IPS DF 4.7 (cell line): ENCODE measurements at regions not wholly inside any gene's neighbourhood (a gene's known extent, or its start where the extent isn't known, plus 50 kb on each side); places are given as distances from the start of the nearest gene placed in this dataset.

Source experiments
- DNase-seq: peaks from one replicate; pipeline ENCODE4 v3.0.0-alpha.2; 2013; ENCODE audit warnings: low spot score; ENCODE audit errors: extremely low read depth

GRCh38 chr20:58111310-58112016 is 117.0 kb downstream of the ANKRD60 start:
- DNase-seq, result no peak

- no peak for DNase-seq
Measured at GRCh38 chr20:58109918-58110635, 118.4 kb downstream of the ANKRD60 start.

GRCh38 chr20:58109126-58109880 is 119.2 kb downstream of the ANKRD60 start:
- DNase-seq, result no peak

GRCh38 chr20:58107533-58107932 is 120.9 kb downstream of the ANKRD60 start:
- DNase-seq, result no peak

GRCh38 chr20:58106143-58106750 is 122.2 kb downstream of the ANKRD60 start:
- DNase-seq, result no peak

- DNase-seq, result no peak
Measured at GRCh38 chr20:58103961-58104360, 124.5 kb downstream of the ANKRD60 start.

- no peak for DNase-seq
Measured at GRCh38 chr20:58103517-58103904, 124.9 kb downstream of the ANKRD60 start.

- DNase-seq, result no peak
Measured at GRCh38 chr20:58102744-58103516, 125.5 kb downstream of the ANKRD60 start.

GRCh38 chr20:58102261-58102660 is 126.2 kb downstream of the ANKRD60 start:
- DNase-seq, result no peak

- no peak for DNase-seq
Measured at GRCh38 chr20:58100731-58101356, 127.6 kb downstream of the ANKRD60 start.

GRCh38 chr20:58099956-58100730 is 128.3 kb downstream of the ANKRD60 start:
- no peak for DNase-seq

- no peak for DNase-seq
Measured at GRCh38 chr20:58099291-58099935, 129.0 kb downstream of the ANKRD60 start.

GRCh38 chr20:58098571-58098970 is 129.9 kb downstream of the ANKRD60 start:
- no peak for DNase-seq

- no peak for DNase-seq
Measured at GRCh38 chr20:58097943-58098342, 130.5 kb downstream of the ANKRD60 start.

GRCh38 chr20:58097429-58097828 is 131.0 kb downstream of the ANKRD60 start:
- no peak for DNase-seq

GRCh38 chr20:58096880-58097423 is 131.5 kb downstream of the ANKRD60 start:
- no peak for DNase-seq

- DNase-seq, result no peak
Measured at GRCh38 chr20:58094698-58095097, 133.8 kb downstream of the ANKRD60 start.

GRCh38 chr20:58094160-58094559 is 134.3 kb downstream of the ANKRD60 start:
- DNase-seq, result no peak

GRCh38 chr20:58092871-58093270 is 135.6 kb downstream of the ANKRD60 start:
- DNase-seq, result no peak
